GM18909 (cell line): ENCODE measurements at regions not wholly inside any gene's neighbourhood (a gene's known extent, or its start where the extent isn't known, plus 50 kb on each side); places are given as distances from the start of the nearest gene placed in this dataset.
"Not testable (repeated sequence)": the region's sequence is repeated elsewhere in the genome, so short reads cannot be mapped to it uniquely, and the experiment has no call there.

ENCODE experiments used
- ATAC-seq: cut with Tn5 transposase; IDR thresholded peaks from one replicate; pipeline ENCODE4 v1.9.1; 2021; ENCODE audit warnings: mild to moderate bottlenecking; ENCODE audit not compliant: unreplicated experiment, poor library complexity

DNA sequence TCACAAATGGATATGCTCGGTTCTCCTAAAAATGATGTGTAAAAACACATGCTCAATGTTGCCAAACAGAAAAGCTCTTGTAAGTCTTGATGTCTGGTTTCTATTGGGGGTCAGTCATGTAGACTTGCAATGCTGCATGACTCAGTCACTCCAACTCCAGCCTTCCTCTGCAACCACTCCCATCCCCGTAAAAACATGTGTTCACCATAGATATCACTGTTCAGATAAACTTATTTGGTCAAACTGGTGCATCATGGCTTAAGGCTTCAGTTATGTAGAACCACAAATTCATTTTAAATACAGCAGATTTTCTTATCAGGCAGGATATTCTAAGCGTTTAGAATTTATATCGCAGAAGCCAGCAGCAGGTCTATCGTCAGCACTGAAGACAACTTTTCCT, 298.4 kb upstream of the LUZP2 start:
- no peak for ATAC-seq

- ATAC-seq, result no peak
Observed at GRCh38 chr11:24199461-24199860, 297.4 kb upstream of the LUZP2 start.

GRCh38 chr11:24206030-24206429, 290.8 kb upstream of the LUZP2 start:
- ATAC-seq, result no peak

GRCh38 chr11:24206511-24206910, 290.3 kb upstream of the LUZP2 start:
- ATAC-seq, result no peak

GRCh38 chr11:24216488-24216887, 280.4 kb upstream of the LUZP2 start:
- ATAC-seq, result no peak

- not testable (repeated sequence) for ATAC-seq
Observed at GRCh38 chr11:24217319-24217718, 279.5 kb upstream of the LUZP2 start.

DNA sequence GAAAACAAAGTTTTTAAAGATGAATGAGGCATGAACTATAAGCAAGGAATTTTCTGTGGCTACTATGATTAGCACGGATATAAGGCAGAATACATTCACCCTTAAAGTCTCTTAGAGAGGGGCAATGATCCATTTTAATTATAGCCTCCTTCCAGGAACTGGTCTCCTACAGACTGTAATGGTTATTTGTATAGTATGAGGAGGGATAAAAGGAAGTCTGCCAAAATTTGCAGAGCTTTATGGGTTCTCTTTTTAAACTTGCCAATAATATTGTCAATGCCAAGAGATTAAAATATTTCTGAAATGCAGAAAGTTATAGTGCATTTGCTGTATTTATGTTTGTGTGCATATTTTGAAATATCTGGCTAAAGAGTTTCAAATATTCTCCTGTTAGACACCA, 271.4 kb upstream of the LUZP2 start:
- no peak for ATAC-seq

- no peak for ATAC-seq
Observed at GRCh38 chr11:24226606-24227005, 270.2 kb upstream of the LUZP2 start.

GRCh38 chr11:24233041-24233440, 263.8 kb upstream of the LUZP2 start:
- no peak for ATAC-seq

DNA sequence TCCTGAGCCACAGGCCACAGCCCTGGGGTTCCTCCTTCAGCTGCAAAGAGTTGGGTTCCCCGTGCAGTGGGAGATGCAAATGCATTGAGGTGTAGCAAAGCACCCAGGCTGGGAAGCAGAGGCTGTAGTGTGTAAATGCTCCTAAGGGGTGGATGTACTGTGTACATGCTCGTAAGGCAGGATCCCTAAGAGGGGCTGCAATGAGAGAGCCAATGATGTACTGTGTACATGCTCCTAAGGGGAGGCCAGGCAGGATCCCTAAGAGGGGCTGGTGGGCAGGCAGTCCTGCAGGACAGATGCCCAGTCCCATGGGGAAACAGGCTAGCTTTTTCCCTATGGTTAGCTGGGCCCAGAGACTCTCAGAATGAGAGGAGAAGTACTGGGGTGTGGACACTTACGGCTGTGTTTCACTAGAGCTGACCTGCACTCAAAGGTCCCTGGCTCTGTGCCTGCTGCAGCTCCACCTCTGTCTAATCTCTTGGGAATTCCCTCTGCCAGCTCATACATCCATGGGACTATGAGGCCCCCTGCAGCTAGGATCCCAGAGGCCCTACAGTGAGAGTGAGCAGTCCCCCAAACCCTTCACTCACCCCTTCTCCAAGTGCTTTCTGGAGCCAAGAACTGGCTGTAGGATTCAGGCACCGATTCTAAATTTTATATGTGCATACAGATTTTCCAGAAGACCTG, 261.9 kb upstream of the LUZP2 start:
- no peak for ATAC-seq

DNA sequence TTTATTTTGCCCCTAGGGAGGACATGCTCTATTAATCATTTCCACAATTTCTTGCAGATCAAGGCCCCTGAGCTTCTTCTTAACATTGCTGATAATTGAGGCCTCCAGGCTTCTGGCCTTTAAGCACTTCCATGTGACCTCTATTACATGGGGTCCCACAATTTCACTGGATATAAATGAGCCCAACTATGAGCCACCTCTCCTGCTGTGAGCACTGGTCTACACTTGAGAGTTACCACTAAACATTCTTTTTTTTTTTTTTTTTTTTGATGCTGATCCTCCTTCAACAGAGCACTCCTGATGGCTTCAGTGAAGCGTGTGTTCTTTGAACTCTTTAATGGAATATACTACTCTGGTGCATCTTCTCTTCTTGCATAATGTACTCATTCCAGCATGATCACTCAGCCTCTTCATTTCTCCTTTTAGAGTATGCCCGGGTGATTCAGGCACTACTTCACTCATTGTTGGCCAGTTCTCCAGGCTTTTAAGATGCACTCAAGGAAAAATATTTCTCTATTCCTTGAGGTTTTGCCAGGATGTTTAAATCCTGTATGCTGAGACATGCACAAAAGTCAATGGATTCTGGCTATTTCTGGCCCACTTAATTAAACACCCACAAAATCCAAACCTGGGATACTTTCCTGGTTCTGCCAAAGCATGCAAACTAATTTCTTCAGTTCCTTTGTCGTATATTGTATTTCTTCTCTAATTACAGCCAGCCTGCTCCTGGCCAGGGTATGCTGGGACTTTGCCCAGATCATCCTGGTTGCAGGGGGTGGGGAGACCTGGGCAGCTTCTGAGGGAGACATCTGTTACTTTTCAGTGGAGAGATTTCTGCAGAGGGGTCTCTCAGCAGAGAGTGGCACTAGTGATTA, 257.8 kb upstream of the LUZP2 start:
- ATAC-seq, result no peak

DNA sequence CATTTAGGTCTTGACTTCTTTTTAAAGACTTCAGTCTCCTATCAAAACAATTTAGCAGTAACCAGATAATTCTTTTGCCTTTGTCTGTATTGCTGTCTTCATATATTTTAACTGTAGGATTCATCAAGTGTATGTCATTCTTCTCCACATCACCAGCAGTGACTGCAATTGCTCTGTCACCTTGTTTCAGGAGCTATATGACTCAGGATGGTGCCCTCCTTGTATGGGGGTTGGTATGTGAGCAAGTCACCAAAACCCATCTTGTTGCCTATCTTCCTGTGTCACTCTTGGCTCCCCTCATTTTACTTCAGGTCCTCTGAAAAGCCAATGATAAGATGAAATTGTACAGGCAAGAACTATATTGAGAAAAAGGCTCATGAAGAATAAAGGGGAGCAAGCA, 256.9 kb upstream of the LUZP2 start:
- ATAC-seq, result no peak

- no peak for ATAC-seq
Observed at GRCh38 chr11:24240496-24241175, 256.2 kb upstream of the LUZP2 start.

DNA sequence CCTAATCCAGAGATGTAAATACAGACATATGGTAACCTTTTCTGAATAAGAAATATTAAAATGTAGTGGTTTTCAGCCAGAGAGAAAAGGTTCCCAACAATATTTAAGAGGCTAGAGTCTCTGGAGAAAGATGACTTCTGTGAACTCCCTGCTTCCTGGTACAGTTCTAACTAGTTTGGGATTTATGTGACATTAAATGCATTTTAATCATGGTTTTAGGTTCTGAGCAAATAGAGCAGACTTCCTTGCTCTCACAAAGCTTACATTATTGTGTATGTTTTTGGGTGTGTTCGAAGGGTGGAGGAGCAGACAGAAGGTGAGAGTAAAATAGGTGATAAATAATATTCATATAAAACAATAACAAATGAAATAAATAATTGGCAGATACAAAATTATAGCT, 250.1 kb upstream of the LUZP2 start:
- no peak for ATAC-seq

- ATAC-seq, result no peak
Observed at GRCh38 chr11:24247846-24248245, 249.0 kb upstream of the LUZP2 start.

DNA sequence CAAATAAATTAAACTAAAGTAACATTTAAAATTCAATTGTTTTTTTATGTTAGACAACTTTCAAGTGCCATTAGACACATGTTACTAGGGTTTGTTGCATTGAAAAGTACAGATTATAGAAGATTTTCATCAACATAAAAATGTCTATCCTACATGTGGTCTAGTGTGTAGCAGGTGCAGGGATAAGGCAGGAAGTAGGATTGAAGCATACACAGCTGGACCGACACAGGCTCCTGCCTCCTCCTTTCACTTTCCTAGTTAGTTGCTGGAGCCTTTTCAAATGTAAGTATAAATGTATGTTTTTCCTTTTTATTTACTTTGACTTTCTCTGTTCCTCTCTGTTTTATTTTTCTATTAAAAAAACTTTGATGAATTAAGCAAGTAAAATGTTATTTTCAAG, 246.9 kb upstream of the LUZP2 start:
- ATAC-seq, result no peak

GRCh38 chr11:24253237-24253760, 243.6 kb upstream of the LUZP2 start:
- ATAC-seq, result no peak

GRCh38 chr11:24264868-24265267, 232.0 kb upstream of the LUZP2 start:
- no peak for ATAC-seq

DNA sequence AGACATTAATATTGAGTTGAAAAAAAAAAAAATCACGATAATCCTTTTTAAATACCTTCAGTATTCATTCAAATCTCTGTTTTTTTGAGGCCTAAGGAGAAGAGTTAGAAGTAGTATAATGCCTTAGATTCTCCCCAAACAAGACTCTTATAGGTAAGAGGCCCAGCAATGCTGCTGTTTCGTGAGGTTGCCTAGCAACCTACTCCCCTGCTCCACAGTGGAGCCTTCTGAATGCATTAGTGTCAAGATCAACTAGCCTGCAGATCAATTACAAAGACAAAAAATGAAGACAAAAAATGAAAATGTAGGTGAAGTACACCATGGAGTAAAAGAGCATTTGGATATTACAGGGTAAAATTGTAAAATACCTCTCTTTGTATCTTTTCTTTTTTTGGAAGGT, 229.8 kb upstream of the LUZP2 start:
- no peak for ATAC-seq

- no peak for ATAC-seq
Observed at GRCh38 chr11:24271798-24272197, 225.1 kb upstream of the LUZP2 start.

- ATAC-seq, result not testable (repeated sequence)
Observed at GRCh38 chr11:24274214-24274781, 222.6 kb upstream of the LUZP2 start.
